B cell (primary cell): ENCODE measurements at regions not wholly inside any gene's neighbourhood (a gene's known extent, or its start where the extent isn't known, plus 50 kb on each side); places are given as distances from the start of the nearest gene placed in this dataset.

ENCODE experiments used
- ATAC-seq: fragments of 200-7000 bp; cut with Tn5 transposase; one replicate; pipeline ENCODE4 v1.10.0; 2021; ENCODE audit warnings: low read depth, mild to moderate bottlenecking, moderate number of reproducible peaks, moderate library complexity
- CTCF ChIA-PET: fragments of 350-600 bp; sonication (Branson Sonifier 250); formaldehyde crosslinking; loops from one replicate; lab custom pipeline; 2021; ENCODE audit warnings: antibody characterized with exemption, inconsistent platforms; lab: Charles Lee
- POLR2A ChIA-PET: fragments of 350-600 bp; sonication (Branson Sonifier 250); formaldehyde crosslinking; loops from one replicate; lab custom pipeline; 2021; ENCODE audit warnings: antibody characterized with exemption; lab: Charles Lee
- DNase-seq: peaks from one replicate; pipeline ENCODE4 v3.0.0; 2013
- H2AFZ ChIP-seq: 2 replicates; pipeline ENCODE4 v1.6.1; 2012; ENCODE audit warnings: mild to moderate bottlenecking, low read depth, low read length; ENCODE audit not compliant: insufficient read depth, poor library complexity, severe bottlenecking
- H3K27ac ChIP-seq, 2 donors: 1 replicate in 1 of 2; 2 replicates in 1 of 2; pipeline ENCODE4 v1.5.1; 2012 to 2013; ENCODE audit warnings: low read length in 2 of 2, mild to moderate bottlenecking in 2 of 2, moderate library complexity in 1 of 2
- H3K27me3 ChIP-seq, 4 experiments: fragments of 200-600 bp in 1 of 4; sonication (generic) in 1 of 4; replicated peaks in 1 of 4; 1 replicate in 2 of 4; 2 replicates in 2 of 4; pipeline versions ENCODE4 v1.6.1 to v1.7.0; 2013 to 2016; ENCODE audit warnings: low read length in 3 of 4, mild to moderate bottlenecking in 2 of 4, mixed read lengths in 1 of 4, moderate library complexity in 1 of 4; ENCODE audit not compliant: insufficient read depth in 4 of 4, control insufficient read depth in 3 of 4; ENCODE audit errors: control extremely low read depth in 1 of 4
- H3K36me3 ChIP-seq, 2 experiments: replicated peaks in 1 of 2; 1 replicate in 1 of 2; 2 replicates in 1 of 2; pipeline versions ENCODE4 v1.6.1 to v1.7.1; 2013; ENCODE audit warnings: low read length in 1 of 2; ENCODE audit not compliant: insufficient read depth in 2 of 2, control insufficient read depth in 1 of 2; ENCODE audit errors: control extremely low read depth in 1 of 2, extremely low read depth in 1 of 2
- H3K4me1 ChIP-seq, 2 donors: fragments of 200-600 bp in 1 of 2; sonication (generic) in 1 of 2; 1 replicate in 1 of 2; 2 replicates in 1 of 2; pipeline versions ENCODE4 v1.5.1 to v1.6.1; 2013 to 2017; ENCODE audit warnings: low read length in 2 of 2; ENCODE audit not compliant: control insufficient read depth in 2 of 2, insufficient read depth in 2 of 2
- H3K4me2 ChIP-seq: replicated peaks from 2 replicates; pipeline ENCODE3; 2012; ENCODE audit warnings: mild to moderate bottlenecking, low read depth, low read length; ENCODE audit not compliant: poor library complexity, severe bottlenecking
- H3K4me3 ChIP-seq, 5 experiments: fragments of 200-600 bp in 1 of 5; sonication (generic) in 1 of 5; 1 replicate in 3 of 5; 2 replicates in 2 of 5; pipeline versions ENCODE4 v1.5.1 to v1.7.0; 2011 to 2016; ENCODE audit warnings: low read length in 4 of 5, mild to moderate bottlenecking in 4 of 5, low read depth in 2 of 5, control low read depth in 1 of 5, moderate library complexity in 1 of 5; ENCODE audit not compliant: insufficient read depth in 1 of 5; ENCODE audit errors: control extremely low read depth in 1 of 5, extremely low read depth in 1 of 5
- H3K79me2 ChIP-seq: fragments of 200-600 bp; sonication (generic); one replicate; pipeline ENCODE4 v1.6.0; 2016; ENCODE audit warnings: low read length; ENCODE audit not compliant: control insufficient read depth, insufficient read depth
- H3K9ac ChIP-seq: fragments of 200-600 bp; sonication (generic); 2 replicates; pipeline ENCODE4 v1.6.1; 2017; ENCODE audit warnings: mild to moderate bottlenecking, low read length, moderate library complexity
- H3K9me3 ChIP-seq, 3 donors: one replicate each; pipeline versions ENCODE4 v1.6.1 to v1.7.1; 2013; ENCODE audit warnings: low read length in 2 of 3; ENCODE audit not compliant: control insufficient read depth in 2 of 3, insufficient read depth in 1 of 3; ENCODE audit errors: control extremely low read depth in 1 of 3
- H4K20me1 ChIP-seq: 2 replicates; pipeline ENCODE4 v1.6.0; 2012; ENCODE audit warnings: mild to moderate bottlenecking, low read length; ENCODE audit not compliant: insufficient read depth, control insufficient read depth, poor library complexity, severe bottlenecking
- H3K27ac Mint-ChIP-seq: one replicate; pipeline ENCODE4 v1.8.0; 2021; ENCODE audit warnings: mixed read lengths
- H3K27me3 Mint-ChIP-seq: one replicate; pipeline ENCODE4 v1.8.0; 2021; ENCODE audit warnings: mixed read lengths
- H3K4me1 Mint-ChIP-seq: one replicate; pipeline ENCODE4 v1.8.0; 2021; ENCODE audit warnings: mixed read lengths
- H3K4me3 Mint-ChIP-seq: one replicate; pipeline ENCODE4 v1.8.0; 2021; ENCODE audit warnings: mixed read lengths
- H3K9me3 Mint-ChIP-seq: one replicate; pipeline ENCODE4 v1.8.0; 2022; ENCODE audit warnings: mixed read lengths; ENCODE audit not compliant: insufficient read depth
- EZH2 ChIP-seq: IDR thresholded peaks from 2 replicates; pipeline ENCODE4 v1.6.1; 2012; ENCODE audit warnings: borderline replicate concordance, low read depth, mild to moderate bottlenecking, moderate library complexity, low read length; ENCODE audit not compliant: insufficient read depth, poor library complexity, severe bottlenecking
- WGBS: methylation state at CpG from one replicate; pipeline ENCODE4 v1.1.5; 2013; ENCODE audit warnings: missing lambda C conversion rate; ENCODE audit not compliant: insufficient coverage; 5-methylcytosine and 5-hydroxymethylcytosine counted together
- intact Hi-C: fragments of 100-400 bp; cut with micrococcal nuclease; formaldehyde crosslinking; loops from one replicate; pipeline ENCODE4 v1.10.0; 2022
- TF ChIP-seq, protein P1 (sequence below): fragments of 200-600 bp; IDR thresholded peaks from one replicate; pipeline ENCODE4 v1.8.0; 2022; ENCODE audit warnings: antibody characterized with exemption, mild to moderate bottlenecking

GRCh38 chr7:50842041-50842440 is 59.3 kb upstream of the GRB10 start:
- Histone ChIP-seq H4K20me1 (no peaks in the 10 kb centered on the region), H3K9ac (no peak overlapping the region), H3K4me1 (no peaks in the 10 kb centered on the region), H3K4me3 (no peak overlapping the region), H3K27ac (no peak overlapping the region), H2AFZ (no peak overlapping the region), H3K4me2 (no peak overlapping the region), H3K79me2 (no peaks in the 10 kb centered on the region), H3K36me3 (no peaks in the 10 kb centered on the region), H3K27me3 (no peaks in the 10 kb centered on the region), H3K9me3 (peaks cover 0 to 7% (median 0%) of the 10 kb centered on the region in 3 donors)
- H3K9me3 Mint-ChIP-seq, result peaks cover 4% of the 10 kb centered on the region
- 96% methylated on average over 4 of the region's 6 CpGs for WGBS
- no peak for TF ChIP-seq EZH2
- TF ChIP-seq, protein P1, sequence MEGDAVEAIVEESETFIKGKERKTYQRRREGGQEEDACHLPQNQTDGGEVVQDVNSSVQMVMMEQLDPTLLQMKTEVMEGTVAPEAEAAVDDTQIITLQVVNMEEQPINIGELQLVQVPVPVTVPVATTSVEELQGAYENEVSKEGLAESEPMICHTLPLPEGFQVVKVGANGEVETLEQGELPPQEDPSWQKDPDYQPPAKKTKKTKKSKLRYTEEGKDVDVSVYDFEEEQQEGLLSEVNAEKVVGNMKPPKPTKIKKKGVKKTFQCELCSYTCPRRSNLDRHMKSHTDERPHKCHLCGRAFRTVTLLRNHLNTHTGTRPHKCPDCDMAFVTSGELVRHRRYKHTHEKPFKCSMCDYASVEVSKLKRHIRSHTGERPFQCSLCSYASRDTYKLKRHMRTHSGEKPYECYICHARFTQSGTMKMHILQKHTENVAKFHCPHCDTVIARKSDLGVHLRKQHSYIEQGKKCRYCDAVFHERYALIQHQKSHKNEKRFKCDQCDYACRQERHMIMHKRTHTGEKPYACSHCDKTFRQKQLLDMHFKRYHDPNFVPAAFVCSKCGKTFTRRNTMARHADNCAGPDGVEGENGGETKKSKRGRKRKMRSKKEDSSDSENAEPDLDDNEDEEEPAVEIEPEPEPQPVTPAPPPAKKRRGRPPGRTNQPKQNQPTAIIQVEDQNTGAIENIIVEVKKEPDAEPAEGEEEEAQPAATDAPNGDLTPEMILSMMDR, result no peak
- no peak for DNase-seq
- no peak overlapping the region for H3K27ac Mint-ChIP-seq
- no peak overlapping the region for H3K4me3 Mint-ChIP-seq
- H3K4me1 Mint-ChIP-seq, result no peaks in the 10 kb centered on the region
- peaks cover 6% of the 10 kb centered on the region for H3K27me3 Mint-ChIP-seq
- no peak for ATAC-seq
- CTCF ChIA-PET, result no interaction called here
- intact Hi-C loops, result no loop called here
- POLR2A ChIA-PET, result no interaction called here

DNA sequence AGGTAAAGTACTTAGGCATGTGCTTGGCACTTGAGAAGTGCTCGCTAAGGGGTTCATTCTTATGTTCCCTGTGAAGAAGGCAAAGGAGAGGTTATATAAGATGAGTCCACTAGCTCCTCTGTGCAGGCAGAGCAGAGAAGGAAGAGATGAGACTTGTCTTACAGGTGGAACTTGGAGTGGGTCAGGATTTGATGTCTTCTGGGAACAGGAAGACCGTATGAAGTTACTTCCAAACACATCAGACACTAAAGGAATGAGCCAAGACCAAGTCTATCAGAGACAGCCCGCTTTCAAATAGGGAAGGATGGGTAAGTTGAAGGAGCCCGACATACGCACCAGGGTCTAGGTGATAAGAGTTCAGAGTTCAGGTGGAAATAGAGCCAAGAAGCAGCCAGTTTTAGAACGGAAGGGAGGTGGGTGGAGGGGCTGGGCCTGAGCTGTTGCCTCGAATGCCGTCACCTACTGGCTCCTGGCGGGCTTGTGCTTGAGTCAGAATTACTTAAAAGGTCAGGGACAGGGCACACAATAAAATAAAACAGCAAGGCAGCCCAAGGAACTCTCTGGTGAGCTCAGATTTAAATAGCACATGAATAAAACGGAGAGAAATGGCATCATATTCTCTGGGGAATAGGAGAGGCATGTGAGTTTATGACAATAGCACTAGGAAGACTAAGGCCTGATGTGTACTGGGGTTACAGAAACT is 56.1 kb upstream of the GRB10 start:
- no peaks in the 10 kb centered on the region for H3K9me3 Mint-ChIP-seq
- no peak overlapping the region for H3K27ac Mint-ChIP-seq
- TF ChIP-seq EZH2, result no peak
- TF ChIP-seq, protein P1, result no peak
- peaks cover 6% of the 10 kb centered on the region for H3K27me3 Mint-ChIP-seq
- ATAC-seq (no peak), DNase-seq (no peak)
- H3K36me3 ChIP-seq, result no peaks in the 10 kb centered on the region
- no peak overlapping the region for H3K9ac ChIP-seq
- POLR2A ChIA-PET, result no interaction called here
- H3K4me1 Mint-ChIP-seq, result no peaks in the 10 kb centered on the region
- 86% methylated on average over 9 of the region's 10 CpGs for WGBS
- peaks cover 0 to 2% (median 0%) of the 10 kb centered on the region in 3 donors for H3K9me3 ChIP-seq
- no peak overlapping the region for H2AFZ ChIP-seq
- no peak overlapping the region for H3K4me2 ChIP-seq
- H3K27me3 ChIP-seq, result no peaks in the 10 kb centered on the region
- H3K27ac ChIP-seq, result no peak overlapping the region
- CTCF ChIA-PET, result no interaction called here
- H3K4me1 ChIP-seq, result no peaks in the 10 kb centered on the region
- no peaks in the 10 kb centered on the region for H3K79me2 ChIP-seq
- no peak overlapping the region for H3K4me3 Mint-ChIP-seq
- no peak overlapping the region for H3K4me3 ChIP-seq
- intact Hi-C loops, result no loop called here
- H4K20me1 ChIP-seq, result no peaks in the 10 kb centered on the region
